BLaER1 (cell line): ENCODE measurements at regions not wholly inside any gene's neighbourhood (a gene's known extent, or its start where the extent isn't known, plus 50 kb on each side); places are given as distances from the start of the nearest gene placed in this dataset.

ENCODE experiments used
- H3K27ac ChIP-seq: shearing (Covaris generic); formaldehyde crosslinking; 2 replicates; pipeline ENCODE4 v1.8.1; 2022
- H3K27me3 ChIP-seq: shearing (Covaris generic); formaldehyde crosslinking; 2 replicates; pipeline ENCODE4 v1.8.1; 2022
- H3K36me3 ChIP-seq: shearing (Covaris generic); formaldehyde crosslinking; 2 replicates; pipeline ENCODE4 v1.8.1; 2022
- H3K4me1 ChIP-seq: shearing (Covaris generic); formaldehyde crosslinking; 2 replicates; pipeline ENCODE4 v1.8.1; 2022
- H3K4me2 ChIP-seq: shearing (Covaris generic); formaldehyde crosslinking; 2 replicates; pipeline ENCODE4 v1.8.1; 2022
- H3K4me3 ChIP-seq: shearing (Covaris generic); formaldehyde crosslinking; 2 replicates; pipeline ENCODE4 v1.8.1; 2022
- H3K9ac ChIP-seq: shearing (Covaris generic); formaldehyde crosslinking; 2 replicates; pipeline ENCODE4 v1.8.1; 2022
- H3K9me3 ChIP-seq: shearing (Covaris generic); formaldehyde crosslinking; 2 replicates; pipeline ENCODE4 v1.8.1; 2022
- H4K20me1 ChIP-seq: shearing (Covaris generic); formaldehyde crosslinking; 2 replicates; pipeline ENCODE4 v1.8.1; 2022
- Cebpa-rat ChIP-seq: shearing (Covaris generic); IDR thresholded peaks from 2 replicates; pipeline ENCODE4 v1.8.1; 2022

DNA sequence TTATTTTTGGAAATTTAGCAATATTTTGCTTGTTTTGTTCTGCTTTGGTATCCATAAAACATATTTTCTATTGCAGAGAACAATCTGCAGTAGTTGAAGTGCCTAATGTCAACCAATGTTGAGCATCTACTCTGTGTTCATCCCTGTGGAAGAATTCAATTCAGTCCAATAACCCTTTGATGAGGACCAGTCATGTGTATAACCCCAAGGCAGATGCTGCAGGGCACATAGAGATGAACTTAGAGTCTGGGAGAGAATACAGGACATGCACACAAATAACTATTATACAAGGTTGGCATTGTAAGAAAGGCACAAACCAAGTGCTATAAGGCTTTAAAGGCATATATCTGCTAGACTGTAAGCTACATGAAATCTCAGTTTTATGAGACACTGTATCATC, 304.7 kb downstream of the LRIG3 start:
- Histone ChIP-seq H3K4me3 (no peak overlapping the region), H3K4me2 (no peak overlapping the region), H3K9ac (no peak overlapping the region), H3K27ac (no peak overlapping the region), H3K36me3 (no peaks in the 10 kb centered on the region), H3K9me3 (no peaks in the 10 kb centered on the region), H4K20me1 (no peaks in the 10 kb centered on the region), H3K4me1 (no peaks in the 10 kb centered on the region), H3K27me3 (no peaks in the 10 kb centered on the region)
- no peak for TF ChIP-seq Cebpa-rat

DNA sequence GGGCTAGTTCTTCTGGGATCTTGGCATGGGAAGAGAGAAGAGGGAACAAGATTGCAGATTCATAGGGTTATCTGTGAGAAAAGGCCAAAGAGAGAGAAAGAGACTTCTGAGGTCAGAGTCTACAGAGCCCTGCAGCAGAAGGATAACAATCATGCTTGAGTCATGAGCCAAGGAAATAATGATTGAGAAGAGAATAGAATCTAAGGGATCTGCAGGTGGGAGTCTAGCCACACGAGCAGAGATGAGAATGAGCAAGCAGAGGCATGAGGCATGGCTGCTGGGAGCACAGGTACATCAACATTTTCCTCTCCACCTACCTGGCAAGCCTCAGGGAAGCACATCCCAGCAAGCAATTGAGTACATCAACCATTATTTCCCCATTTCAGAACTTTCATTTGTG, 303.7 kb downstream of the LRIG3 start:
- Histone ChIP-seq H3K27ac (no peak overlapping the region), H3K9ac (no peak overlapping the region), H3K27me3 (no peaks in the 10 kb centered on the region), H3K4me3 (no peak overlapping the region), H3K9me3 (no peaks in the 10 kb centered on the region), H4K20me1 (no peaks in the 10 kb centered on the region), H3K36me3 (no peaks in the 10 kb centered on the region), H3K4me2 (no peak overlapping the region), H3K4me1 (no peaks in the 10 kb centered on the region)
- TF ChIP-seq Cebpa-rat: no peak

DNA sequence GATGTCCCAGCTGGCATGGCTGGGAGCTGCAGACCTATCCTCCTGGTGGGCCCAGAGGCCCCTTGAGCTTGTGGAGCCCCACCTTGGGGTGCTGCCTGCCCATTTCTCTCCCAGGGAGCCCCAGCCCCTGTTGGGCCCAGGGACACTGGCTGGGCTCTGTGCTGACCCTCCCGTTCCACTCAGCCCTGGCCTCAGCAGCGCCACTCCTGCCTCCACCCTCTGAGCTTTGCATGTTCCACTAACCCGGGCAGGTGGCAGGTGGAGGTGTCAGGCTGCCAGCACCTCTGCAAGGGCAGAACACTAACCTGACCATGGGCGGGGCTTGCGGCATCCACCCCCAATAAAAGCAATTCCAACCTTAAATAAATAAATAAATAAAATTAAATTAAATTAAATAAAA, 299.2 kb downstream of the LRIG3 start:
- no peak overlapping the region for H3K9ac ChIP-seq
- TF ChIP-seq Cebpa-rat: no peak
- H3K27ac ChIP-seq: no peak overlapping the region
- H3K9me3 ChIP-seq: no peaks in the 10 kb centered on the region
- no peak overlapping the region for H3K4me3 ChIP-seq
- H3K36me3 ChIP-seq: no peaks in the 10 kb centered on the region
- no peak overlapping the region for H3K4me2 ChIP-seq
- no peaks in the 10 kb centered on the region for H4K20me1 ChIP-seq
- H3K27me3 ChIP-seq: no peaks in the 10 kb centered on the region
- H3K4me1 ChIP-seq: no peaks in the 10 kb centered on the region

DNA sequence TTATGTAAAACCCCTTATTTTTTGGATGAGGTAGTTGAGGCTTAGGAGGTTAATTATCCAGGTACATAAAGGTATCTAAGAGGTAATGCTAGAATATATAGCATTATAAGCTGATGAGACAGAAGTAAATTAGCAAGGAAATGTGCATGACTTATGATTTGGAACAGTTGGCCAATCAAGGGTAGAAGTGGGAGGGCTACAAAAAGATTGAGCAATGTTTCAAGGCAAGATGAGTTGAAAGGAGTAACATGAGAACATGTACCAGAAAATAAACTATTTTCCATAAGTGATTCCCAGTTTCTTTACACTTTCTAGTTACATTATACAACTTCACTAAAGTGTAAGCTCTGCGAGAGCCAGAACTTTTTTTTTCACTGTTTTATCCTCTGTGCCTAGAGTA, 290.9 kb downstream of the LRIG3 start:
- Histone ChIP-seq H3K4me1 (no peaks in the 10 kb centered on the region), H3K4me3 (no peak overlapping the region), H4K20me1 (no peaks in the 10 kb centered on the region), H3K27me3 (no peaks in the 10 kb centered on the region), H3K27ac (no peak overlapping the region), H3K4me2 (no peak overlapping the region), H3K9ac (no peak overlapping the region), H3K9me3 (no peaks in the 10 kb centered on the region), H3K36me3 (no peaks in the 10 kb centered on the region)
- TF ChIP-seq Cebpa-rat: no peak

DNA sequence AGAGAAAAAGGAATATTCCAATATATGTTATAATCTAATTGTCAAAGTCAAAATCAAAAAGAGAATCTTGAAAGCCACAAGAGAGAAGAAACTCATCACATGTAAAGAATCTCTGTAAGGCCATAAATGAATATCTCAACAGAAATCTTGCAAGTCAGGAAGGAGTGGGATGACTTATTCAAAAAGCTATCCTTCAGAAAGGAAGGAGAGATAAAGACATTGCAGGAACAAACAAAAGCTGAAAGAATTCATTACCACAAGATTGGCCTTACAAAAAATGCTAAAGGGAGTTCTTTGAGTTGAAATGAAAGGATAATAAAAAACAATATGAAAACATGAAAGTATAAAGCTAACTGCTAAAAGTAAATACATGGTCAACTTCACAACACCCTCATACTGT, 286.8 kb downstream of the LRIG3 start:
- H3K27me3 ChIP-seq: no peaks in the 10 kb centered on the region
- H3K9ac ChIP-seq: no peak overlapping the region
- H3K27ac ChIP-seq: no peak overlapping the region
- H4K20me1 ChIP-seq: no peaks in the 10 kb centered on the region
- no peaks in the 10 kb centered on the region for H3K4me1 ChIP-seq
- no peaks in the 10 kb centered on the region; the same call in 1 of the 2 replicates for H3K9me3 ChIP-seq
- no peaks in the 10 kb centered on the region for H3K36me3 ChIP-seq
- H3K4me2 ChIP-seq: no peak overlapping the region
- TF ChIP-seq Cebpa-rat: no peak
- H3K4me3 ChIP-seq: no peak overlapping the region

DNA sequence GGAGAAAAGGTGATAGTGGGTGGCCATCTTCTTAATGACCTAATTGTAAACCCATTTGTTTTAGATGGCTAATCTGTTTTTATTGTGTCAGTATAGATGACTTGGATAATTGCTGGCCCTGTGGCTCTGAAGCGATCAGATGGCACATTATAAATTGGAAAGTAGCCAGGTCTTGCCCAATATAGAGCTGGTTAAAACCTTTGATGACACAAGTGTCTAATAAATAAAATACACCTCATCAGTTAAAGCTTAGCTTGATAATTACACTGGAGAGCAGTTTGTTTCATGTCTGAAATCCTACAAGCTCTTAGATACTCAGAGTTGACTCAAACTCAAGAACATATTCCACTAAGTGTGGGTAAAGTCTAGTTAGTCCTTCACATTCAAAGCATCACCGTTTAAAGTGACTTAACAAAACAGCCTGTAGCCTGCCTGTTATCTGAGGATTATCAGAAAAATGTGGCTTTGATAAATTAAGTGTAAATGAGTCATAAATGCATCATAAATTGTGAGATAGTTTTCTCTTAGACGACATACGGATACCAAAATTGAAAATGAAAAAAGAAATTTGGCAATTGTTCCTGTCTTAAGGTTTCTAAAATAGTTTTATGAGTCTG, 280.9 kb downstream of the LRIG3 start:
- Histone ChIP-seq H3K4me1 (no peaks in the 10 kb centered on the region), H3K27ac (no peak overlapping the region), H3K9ac (no peak overlapping the region), H3K27me3 (no peaks in the 10 kb centered on the region), H3K4me2 (no peak overlapping the region), H4K20me1 (no peaks in the 10 kb centered on the region), H3K36me3 (no peaks in the 10 kb centered on the region), H3K9me3 (no peaks in the 10 kb centered on the region; the same call in 1 of the 2 replicates), H3K4me3 (no peak overlapping the region)
- no peak for TF ChIP-seq Cebpa-rat

DNA sequence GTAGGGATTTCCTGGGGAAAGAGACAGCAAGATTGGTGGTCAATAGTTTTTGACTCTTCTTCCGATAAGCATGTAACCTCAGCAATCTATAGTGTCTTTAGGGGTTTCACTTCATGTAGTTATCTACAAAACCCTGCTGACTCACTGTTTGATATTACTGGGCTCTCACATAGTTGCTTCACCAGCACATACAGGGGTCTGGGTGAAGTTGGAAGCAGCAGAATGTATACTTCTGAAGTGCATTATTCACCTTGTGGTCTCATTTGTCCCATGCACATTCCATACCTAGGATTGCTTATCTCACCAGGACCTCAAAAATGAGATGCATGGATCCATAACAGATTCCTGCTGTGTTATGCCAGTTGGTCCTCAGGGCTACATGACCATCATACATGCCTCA, 280.0 kb downstream of the LRIG3 start:
- Histone ChIP-seq H3K4me2 (no peak overlapping the region), H3K27me3 (no peaks in the 10 kb centered on the region), H3K9ac (no peak overlapping the region), H3K9me3 (no peaks in the 10 kb centered on the region; the same call in 1 of the 2 replicates), H3K4me1 (no peaks in the 10 kb centered on the region), H3K36me3 (no peaks in the 10 kb centered on the region), H3K27ac (no peak overlapping the region), H4K20me1 (no peaks in the 10 kb centered on the region), H3K4me3 (no peak overlapping the region)
- TF ChIP-seq Cebpa-rat: no peak

DNA sequence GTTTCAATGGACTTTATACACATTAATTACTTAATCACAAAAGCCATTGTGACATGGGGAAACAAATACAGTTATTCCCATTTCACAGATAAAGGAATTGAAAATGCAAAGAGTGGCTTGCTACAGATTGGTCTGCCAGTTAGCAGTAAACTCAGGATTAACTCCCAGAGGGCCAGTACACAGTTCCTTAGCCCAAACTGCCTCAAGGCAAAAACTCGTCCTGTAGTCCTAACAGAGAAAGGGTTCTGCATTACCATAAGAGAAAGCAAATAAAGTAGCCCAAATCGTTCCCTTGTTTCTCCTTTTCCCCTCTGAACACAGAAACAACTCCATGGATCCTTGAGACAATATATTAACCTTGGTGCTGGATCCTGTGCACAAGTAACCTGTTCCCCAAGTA, 274.4 kb downstream of the LRIG3 start:
- H3K27me3 ChIP-seq: no peaks in the 10 kb centered on the region

DNA sequence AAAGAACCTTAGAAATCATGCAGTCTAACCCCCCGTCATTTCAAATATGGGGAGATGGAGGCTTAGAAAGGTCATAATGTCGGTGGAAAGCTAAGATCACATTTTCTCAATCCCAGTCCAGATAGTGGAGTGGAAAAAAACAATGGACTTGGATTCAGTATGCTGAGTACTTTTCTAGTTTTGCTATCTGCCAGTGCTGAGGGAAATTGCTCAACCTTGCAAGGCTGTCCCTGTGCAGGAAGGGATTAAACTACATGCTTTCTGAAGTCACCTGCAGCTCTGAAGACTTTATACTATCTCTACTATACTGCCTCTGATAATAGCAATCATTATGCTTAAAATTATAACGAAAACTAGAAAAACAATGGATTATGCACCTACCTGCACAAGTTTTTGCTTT, 272.8 kb downstream of the LRIG3 start:
- no peaks in the 10 kb centered on the region for H3K36me3 ChIP-seq
- no peak for TF ChIP-seq Cebpa-rat

More for the DNA sequence above, 274.4 kb downstream of the LRIG3 start:
- TF ChIP-seq Cebpa-rat: no peak
- H4K20me1 ChIP-seq: no peaks in the 10 kb centered on the region
- no peaks in the 10 kb centered on the region for H3K36me3 ChIP-seq
- no peak overlapping the region for H3K4me2 ChIP-seq
- no peak overlapping the region for H3K27ac ChIP-seq
- H3K9me3 ChIP-seq: no peaks in the 10 kb centered on the region
- no peak overlapping the region for H3K9ac ChIP-seq
- H3K4me3 ChIP-seq: no peak overlapping the region
- H3K4me1 ChIP-seq: no peaks in the 10 kb centered on the region

DNA sequence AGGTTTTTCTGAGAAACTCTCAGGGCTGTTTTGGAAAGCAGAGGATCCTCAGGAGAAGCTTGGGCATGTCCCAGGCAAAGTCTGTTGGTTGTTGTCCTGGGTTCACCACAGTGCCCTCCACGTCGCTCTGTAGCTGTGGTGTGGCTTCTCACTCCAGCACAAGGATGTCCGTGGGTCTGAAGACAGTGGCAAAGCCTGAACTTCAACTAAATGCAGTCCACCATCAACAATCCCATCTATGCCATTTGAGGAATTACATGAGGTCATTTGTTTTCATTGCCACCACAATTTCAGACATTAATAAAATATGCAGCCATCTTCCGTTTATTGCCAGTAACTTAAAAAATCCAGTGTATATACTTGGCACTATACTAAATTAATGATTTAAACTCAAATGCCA, 272.1 kb downstream of the LRIG3 start:
- no peaks in the 10 kb centered on the region for H4K20me1 ChIP-seq
- TF ChIP-seq Cebpa-rat: no peak
- no peak overlapping the region for H3K27ac ChIP-seq
- H3K4me2 ChIP-seq: no peak overlapping the region
- H3K4me3 ChIP-seq: no peak overlapping the region
- H3K36me3 ChIP-seq: no peaks in the 10 kb centered on the region
- H3K4me1 ChIP-seq: no peaks in the 10 kb centered on the region
- no peak overlapping the region for H3K9ac ChIP-seq
- no peaks in the 10 kb centered on the region for H3K27me3 ChIP-seq
- H3K9me3 ChIP-seq: no peaks in the 10 kb centered on the region; the same call in 1 of the 2 replicates

More for the DNA sequence above, 272.8 kb downstream of the LRIG3 start:
- Histone ChIP-seq H3K4me3 (no peak overlapping the region), H3K9me3 (no peaks in the 10 kb centered on the region), H3K27ac (no peak overlapping the region), H3K4me1 (no peaks in the 10 kb centered on the region), H3K27me3 (no peaks in the 10 kb centered on the region), H3K4me2 (no peak overlapping the region), H3K9ac (no peak overlapping the region), H4K20me1 (no peaks in the 10 kb centered on the region)

DNA sequence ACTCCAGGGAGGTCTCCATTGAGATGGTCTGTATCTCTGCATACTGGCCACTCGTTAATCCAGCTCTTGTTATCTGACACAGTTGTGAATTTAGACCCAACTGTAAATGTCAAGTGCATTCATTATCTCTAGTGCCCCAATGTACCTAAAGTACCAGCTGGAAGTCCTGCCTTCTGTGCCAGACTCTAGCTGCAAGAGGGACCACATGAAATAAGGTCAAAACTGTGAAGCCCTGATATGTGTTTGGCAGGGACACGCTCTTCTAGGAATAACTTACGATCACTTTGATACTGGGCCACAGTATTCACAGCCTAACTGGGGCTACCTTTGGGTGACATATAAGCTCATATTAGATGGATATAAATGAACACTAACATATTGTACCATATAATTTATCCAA, 268.5 kb downstream of the LRIG3 start:
- H3K27me3 ChIP-seq: no peaks in the 10 kb centered on the region
- H3K9ac ChIP-seq: no peak overlapping the region
- TF ChIP-seq Cebpa-rat: no peak
- no peaks in the 10 kb centered on the region for H4K20me1 ChIP-seq
- H3K4me2 ChIP-seq: no peak overlapping the region
- H3K9me3 ChIP-seq: peaks cover 34% of the 10 kb centered on the region
- no peaks in the 10 kb centered on the region for H3K36me3 ChIP-seq
- no peak overlapping the region for H3K27ac ChIP-seq
- H3K4me1 ChIP-seq: no peaks in the 10 kb centered on the region
- no peak overlapping the region for H3K4me3 ChIP-seq
